K562 (cell line): ENCODE measurements at regions not wholly inside any gene's neighbourhood (a gene's known extent, or its start where the extent isn't known, plus 50 kb on each side); places are given as distances from the start of the nearest gene placed in this dataset.

Experiments
- ATAC-seq: fragments of 200-7000 bp; cut with Tn5 transposase; 3 replicates; pipeline ENCODE4 v1.9.1; 2020; ENCODE audit warnings: moderate library complexity
- BruUV-seq: library from RNA; stranded (reverse); fragments of 400-500 nt; replicated peaks from 2 replicates; lab custom pipeline; 2021; lab: Mats Ljungman, UMichigan
- CTCF ChIA-PET: fragments of 300-600 bp; formaldehyde crosslinking; extraction: SDS; loops from one replicate; lab custom pipeline; 2021; ENCODE audit warnings: low intra/inter-chr PET ratio; lab: Yijun Ruan, JAX
- POLR2A ChIA-PET: fragments of 300-600, 350-650 bp; sonication (Branson Sonifier 250); formaldehyde crosslinking; extraction: SDS; loops from one replicate; lab custom pipeline; 2021; ENCODE audit warnings: antibody characterized with exemption, inconsistent platforms; lab: Yijun Ruan, JAX
- DNase-seq, 4 experiments: peaks; one replicate each; pipeline versions ENCODE4 v3.0.0 to v3.0.0-alpha.2; 2011 to 2018; ENCODE audit warnings: low spot score in 3 of 4, mixed read lengths in 3 of 4; ENCODE audit errors: extremely low read depth in 1 of 4
- FAIRE-seq: peaks from 2 replicates; lab custom pipeline; 2011; peaks lifted over from hg19 to GRCh38; lab: Jason Lieb, UNC
- H2AFZ ChIP-seq: 2 replicates; pipeline ENCODE4 v1.6.0; 2011; ENCODE audit warnings: low read depth, low read length, control low read depth, inconsistent platforms
- H3K27ac ChIP-seq: fragments of 200-600 bp; 3 replicates; pipeline ENCODE4 v1.8.0; 2011; ENCODE audit warnings: low read depth, mild to moderate bottlenecking, control low read depth, inconsistent platforms, low read length, moderate library complexity, mixed read lengths; ENCODE audit errors: extremely low read depth
- H3K27me3 ChIP-seq, 2 experiments: fragments of 300-600 bp in 1 of 2; 2 replicates in 1 of 2; 3 replicates in 1 of 2; pipeline versions ENCODE4 v1.6.0 to v1.8.0; 2011; ENCODE audit warnings: inconsistent platforms in 2 of 2, low read length in 2 of 2, mild to moderate bottlenecking in 1 of 2, mixed read lengths in 1 of 2, moderate library complexity in 1 of 2; ENCODE audit not compliant: control insufficient read depth in 2 of 2, insufficient read depth in 2 of 2
- H3K36me3 ChIP-seq: fragments of 300-600 bp; 3 replicates; pipeline ENCODE4 v1.8.0; 2011; ENCODE audit warnings: mild to moderate bottlenecking, low read length, inconsistent platforms; ENCODE audit not compliant: control insufficient read depth, insufficient read depth
- H3K4me1 ChIP-seq, 2 experiments: fragments of 200-600 bp in 1 of 2; replicated peaks in 1 of 2; 2 replicates in 1 of 2; 3 replicates in 1 of 2; pipeline versions ENCODE4 v1.5.1 to v1.8.0; 2011; ENCODE audit warnings: inconsistent platforms in 2 of 2, low read length in 2 of 2, mild to moderate bottlenecking in 1 of 2, mixed read lengths in 1 of 2, moderate library complexity in 1 of 2; ENCODE audit not compliant: control insufficient read depth in 2 of 2, insufficient read depth in 2 of 2
- H3K4me2 ChIP-seq: 2 replicates; pipeline ENCODE4 v1.6.1; 2011; ENCODE audit warnings: low read length, control low read depth, inconsistent platforms, mixed read lengths; ENCODE audit not compliant: insufficient read depth
- H3K4me3 ChIP-seq: fragments of 200-600 bp; sonication (generic), shearing (Covaris generic); 2 replicates; pipeline ENCODE4 v1.5.1; 2016; ENCODE audit warnings: control low read depth, inconsistent platforms
- H3K79me2 ChIP-seq: fragments of 200-600 bp; 3 replicates; pipeline ENCODE4 v1.8.0; 2011; ENCODE audit warnings: low read length, inconsistent platforms; ENCODE audit not compliant: control insufficient read depth, insufficient read depth
- H3K9ac ChIP-seq, 2 experiments: 2 replicates each; pipeline versions ENCODE4 v1.6.0 to v1.6.1; 2011; ENCODE audit warnings: low read depth in 2 of 2, low read length in 2 of 2, control low read depth in 1 of 2, inconsistent platforms in 1 of 2, mild to moderate bottlenecking in 1 of 2, mixed read lengths in 1 of 2; ENCODE audit not compliant: insufficient read depth in 1 of 2
- H3K9me1 ChIP-seq: one replicate; pipeline ENCODE4 v1.6.0; 2011; ENCODE audit warnings: inconsistent platforms, mild to moderate bottlenecking, low read length, moderate library complexity; ENCODE audit not compliant: control insufficient read depth, insufficient read depth
- H3K9me3 ChIP-seq: replicated peaks from 2 replicates; pipeline ENCODE4 v1.5.1; 2011; ENCODE audit warnings: low read depth, low read length, inconsistent platforms; ENCODE audit not compliant: control insufficient read depth, insufficient read depth
- H4K20me1 ChIP-seq: replicated peaks from 2 replicates; pipeline ENCODE4 v1.6.1; 2011; ENCODE audit warnings: low read length, inconsistent platforms, mixed read lengths; ENCODE audit not compliant: control insufficient read depth, insufficient read depth
- FOSL1 ChIP-seq: fragments of 200-800 bp; sonication (Bioruptor generic); conservative IDR thresholded peaks from 2 replicates; pipeline ENCODE4 v1.6.1; 2016; ENCODE audit warnings: missing genetic modification characterization, missing compliant biosample characterization
- GATA2 ChIP-seq: sonication (generic); formaldehyde crosslinking; IDR thresholded peaks from 2 replicates; pipeline ENCODE4 v1.4.0; 2020; ENCODE audit warnings: mild to moderate bottlenecking, missing genetic modification reagents
- KHSRP ChIP-seq: fragments of 450-650 bp; IDR thresholded peaks from 2 replicates; pipeline ENCODE4 v1.6.1; 2017
- KLF13 ChIP-seq: fragments of 450-650 bp; IDR thresholded peaks from 2 replicates; pipeline ENCODE4 v1.6.1; 2016; ENCODE audit warnings: missing genetic modification characterization, low read depth, mild to moderate bottlenecking, missing compliant biosample characterization, moderate library complexity, borderline replicate concordance
- NBN ChIP-seq: fragments of 450-650 bp; IDR thresholded peaks from 2 replicates; pipeline ENCODE4 v1.6.1; 2016; ENCODE audit warnings: low read depth, mild to moderate bottlenecking
- RBFOX2 ChIP-seq: fragments of 200-400 bp; formaldehyde crosslinking; IDR thresholded peaks from 2 replicates; pipeline ENCODE4 v1.6.1; 2017; ENCODE audit warnings: low read depth, mild to moderate bottlenecking, low read length, moderate library complexity
- SRSF9 ChIP-seq: fragments of 200-400 bp; formaldehyde crosslinking; IDR thresholded peaks from 2 replicates; pipeline ENCODE4 v1.6.1; 2017; ENCODE audit warnings: low read depth, low read length, borderline replicate concordance
- TBP ChIP-seq: optimal IDR thresholded peaks from 2 replicates; pipeline ENCODE3; 2011; ENCODE audit warnings: low read depth, low read length, improper control_type of control experiment
- ZC3H8 ChIP-seq: fragments of 450-650 bp; IDR thresholded peaks from 2 replicates; pipeline ENCODE4 v1.6.1; 2017
- ZNF41 ChIP-seq: fragments of 250-450 bp; sonication (Bioruptor Pico); conservative IDR thresholded peaks from 2 replicates; pipeline ENCODE4 v1.4.0; 2020; ENCODE audit warnings: mild to moderate bottlenecking
- ZNF830 ChIP-seq: fragments of 250-450 bp; sonication (Bioruptor Pico); IDR thresholded peaks from 2 replicates; pipeline ENCODE4 v1.5.0; 2021; ENCODE audit warnings: mild to moderate bottlenecking
- ZZZ3 ChIP-seq: fragments of 450-650 bp; IDR thresholded peaks from 2 replicates; pipeline ENCODE4 v1.6.1; 2016; ENCODE audit warnings: antibody characterized with exemption, mild to moderate bottlenecking, moderate library complexity
- WGBS: fragments of 100-300 bp; shearing (Covaris generic); methylation state at CpG from one replicate; pipeline ENCODE4 v1.1.6; 2016; ENCODE audit warnings: low coverage, mixed read lengths; ENCODE audit not compliant: insufficient coverage; ENCODE audit errors: missing lambda C conversion rate; 5-methylcytosine and 5-hydroxymethylcytosine counted together
- in situ Hi-C: fragments of 300-500 bp; cut with MboI; formaldehyde crosslinking; loops from 4 replicates; pipeline ENCODE4 v1.15.0; 2018; ENCODE audit warnings: inconsistent platforms, mixed read lengths
- intact Hi-C: fragments of 100-400 bp; cut with micrococcal nuclease; formaldehyde crosslinking; loops from 2 replicates; pipeline ENCODE4 v1.14.2; 2022
- TF ChIP-seq, protein P1 (sequence below): fragments of 450-650 bp; formaldehyde crosslinking; IDR thresholded peaks from 2 replicates; pipeline ENCODE4 v1.4.0; 2020; ENCODE audit warnings: mild to moderate bottlenecking, moderate library complexity
- TF ChIP-seq, protein P2 (sequence below), 2 experiments: fragments of 200-800 bp in 1 of 2; sonication (Bioruptor generic) in 1 of 2; sonication (generic) in 1 of 2; formaldehyde crosslinking in 1 of 2; IDR thresholded peaks in 1 of 2; conservative IDR thresholded peaks in 1 of 2; 2 replicates each; pipeline versions ENCODE4 v1.5.0 to v1.6.1; 2016 to 2020; ENCODE audit warnings: missing compliant biosample characterization in 1 of 2, missing genetic modification characterization in 1 of 2, missing genetic modification reagents in 1 of 2
- TF ChIP-seq, protein P3 (sequence below): fragments of 250-450 bp; sonication (Bioruptor Pico); IDR thresholded peaks from 2 replicates; pipeline ENCODE4 v1.5.0; 2022; ENCODE audit warnings: mild to moderate bottlenecking

DNA sequence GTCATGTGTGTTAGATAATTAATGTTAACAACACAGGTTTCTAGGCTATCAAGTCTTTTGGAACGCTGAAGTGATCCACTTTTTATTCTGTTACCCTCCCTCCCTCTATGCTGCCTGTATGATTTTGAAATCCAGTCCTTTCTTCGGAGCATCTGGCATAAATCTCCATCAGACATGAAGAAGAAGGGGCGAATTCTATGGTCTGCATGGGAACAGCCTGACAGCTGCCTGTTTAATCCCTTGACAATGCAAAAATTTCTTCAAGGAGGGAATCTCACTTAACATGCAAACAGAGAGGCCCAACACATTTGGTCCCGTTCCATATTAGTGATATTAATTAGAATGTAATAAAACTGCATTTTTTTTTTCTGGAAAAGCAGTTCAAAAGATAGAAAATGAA is 145.2 kb downstream of the VGLL3 start:
- Histone ChIP-seq H3K9ac (no peak overlapping the region), H3K36me3 (no peaks in the 10 kb centered on the region), H3K27ac (no peak overlapping the region), H3K27me3 (no peaks in the 10 kb centered on the region), H3K9me1 (no peaks in the 10 kb centered on the region), H3K79me2 (no peaks in the 10 kb centered on the region), H3K4me2 (no peak overlapping the region)
- FAIRE-seq (no peak), ATAC-seq (no peak)
- BruUV-seq = no TSS peak
- in situ Hi-C loops = no loop called here
- intact Hi-C loops = no loop called here
- no peak for TF ChIP-seq ZNF41 (CRISPR knock-in tag)
- TF ChIP-seq RBFOX2 = no peak
- no peak for TF ChIP-seq ZZZ3
- TF ChIP-seq SRSF9 = no peak
- TF ChIP-seq, protein P1, sequence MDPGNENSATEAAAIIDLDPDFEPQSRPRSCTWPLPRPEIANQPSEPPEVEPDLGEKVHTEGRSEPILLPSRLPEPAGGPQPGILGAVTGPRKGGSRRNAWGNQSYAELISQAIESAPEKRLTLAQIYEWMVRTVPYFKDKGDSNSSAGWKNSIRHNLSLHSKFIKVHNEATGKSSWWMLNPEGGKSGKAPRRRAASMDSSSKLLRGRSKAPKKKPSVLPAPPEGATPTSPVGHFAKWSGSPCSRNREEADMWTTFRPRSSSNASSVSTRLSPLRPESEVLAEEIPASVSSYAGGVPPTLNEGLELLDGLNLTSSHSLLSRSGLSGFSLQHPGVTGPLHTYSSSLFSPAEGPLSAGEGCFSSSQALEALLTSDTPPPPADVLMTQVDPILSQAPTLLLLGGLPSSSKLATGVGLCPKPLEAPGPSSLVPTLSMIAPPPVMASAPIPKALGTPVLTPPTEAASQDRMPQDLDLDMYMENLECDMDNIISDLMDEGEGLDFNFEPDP (CRISPR knock-in tag) = no peak
- no peak for TF ChIP-seq NBN
- no peak for TF ChIP-seq KLF13
- no peak for TF ChIP-seq KHSRP
- TF ChIP-seq, protein P2, sequence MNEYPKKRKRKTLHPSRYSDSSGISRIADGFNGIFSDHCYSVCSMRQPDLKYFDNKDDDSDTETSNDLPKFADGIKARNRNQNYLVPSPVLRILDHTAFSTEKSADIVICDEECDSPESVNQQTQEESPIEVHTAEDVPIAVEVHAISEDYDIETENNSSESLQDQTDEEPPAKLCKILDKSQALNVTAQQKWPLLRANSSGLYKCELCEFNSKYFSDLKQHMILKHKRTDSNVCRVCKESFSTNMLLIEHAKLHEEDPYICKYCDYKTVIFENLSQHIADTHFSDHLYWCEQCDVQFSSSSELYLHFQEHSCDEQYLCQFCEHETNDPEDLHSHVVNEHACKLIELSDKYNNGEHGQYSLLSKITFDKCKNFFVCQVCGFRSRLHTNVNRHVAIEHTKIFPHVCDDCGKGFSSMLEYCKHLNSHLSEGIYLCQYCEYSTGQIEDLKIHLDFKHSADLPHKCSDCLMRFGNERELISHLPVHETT (CRISPR knock-in tag; conservative IDR thresholded peaks at IDR 0.05 in 1 of 2, IDR thresholded peaks at IDR 0.05 in 1 of 2) = no peak
- TF ChIP-seq ZC3H8 = no peak
- no peak for TF ChIP-seq FOSL1 (tag)
- TF ChIP-seq, protein P3, sequence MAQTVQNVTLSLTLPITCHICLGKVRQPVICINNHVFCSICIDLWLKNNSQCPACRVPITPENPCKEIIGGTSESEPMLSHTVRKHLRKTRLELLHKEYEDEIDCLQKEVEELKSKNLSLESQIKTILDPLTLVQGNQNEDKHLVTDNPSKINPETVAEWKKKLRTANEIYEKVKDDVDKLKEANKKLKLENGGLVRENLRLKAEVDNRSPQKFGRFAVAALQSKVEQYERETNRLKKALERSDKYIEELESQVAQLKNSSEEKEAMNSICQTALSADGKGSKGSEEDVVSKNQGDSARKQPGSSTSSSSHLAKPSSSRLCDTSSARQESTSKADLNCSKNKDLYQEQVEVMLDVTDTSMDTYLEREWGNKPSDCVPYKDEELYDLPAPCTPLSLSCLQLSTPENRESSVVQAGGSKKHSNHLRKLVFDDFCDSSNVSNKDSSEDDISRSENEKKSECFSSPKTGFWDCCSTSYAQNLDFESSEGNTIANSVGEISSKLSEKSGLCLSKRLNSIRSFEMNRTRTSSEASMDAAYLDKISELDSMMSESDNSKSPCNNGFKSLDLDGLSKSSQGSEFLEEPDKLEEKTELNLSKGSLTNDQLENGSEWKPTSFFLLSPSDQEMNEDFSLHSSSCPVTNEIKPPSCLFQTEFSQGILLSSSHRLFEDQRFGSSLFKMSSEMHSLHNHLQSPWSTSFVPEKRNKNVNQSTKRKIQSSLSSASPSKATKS (CRISPR knock-in tag) = no peak
- TF ChIP-seq GATA2 (CRISPR knock-in tag) = no peak
- TF ChIP-seq TBP = no peak
- TF ChIP-seq ZNF830 (CRISPR knock-in tag) = no peak
- TF ChIP-seq, all 486 proteins: peak for 0
- Histone ChIP-seq H2AFZ (no peak overlapping the region), H3K4me3 (no peak overlapping the region), H3K9me3 (no peaks in the 10 kb centered on the region), H3K4me1 (no peaks in the 10 kb centered on the region), H4K20me1 (no peaks in the 10 kb centered on the region)
- WGBS = 0% methylated on average over 3 of the region's 4 CpGs
- ChIA-PET CTCF (no interaction called here), POLR2A (no interaction called here)
- DNase-seq = no peak
